GM19438 (cell line): ENCODE measurements at regions not wholly inside any gene's neighbourhood (a gene's known extent, or its start where the extent isn't known, plus 50 kb on each side); places are given as distances from the start of the nearest gene placed in this dataset.
"Not testable (repeated sequence)": the region's sequence is repeated elsewhere in the genome, so short reads cannot be mapped to it uniquely, and the experiment has no call there.

Experiments
- ATAC-seq: cut with Tn5 transposase; IDR thresholded peaks from one replicate; pipeline ENCODE4 v1.9.1; 2021; ENCODE audit warnings: low read depth; ENCODE audit not compliant: unreplicated experiment

DNA sequence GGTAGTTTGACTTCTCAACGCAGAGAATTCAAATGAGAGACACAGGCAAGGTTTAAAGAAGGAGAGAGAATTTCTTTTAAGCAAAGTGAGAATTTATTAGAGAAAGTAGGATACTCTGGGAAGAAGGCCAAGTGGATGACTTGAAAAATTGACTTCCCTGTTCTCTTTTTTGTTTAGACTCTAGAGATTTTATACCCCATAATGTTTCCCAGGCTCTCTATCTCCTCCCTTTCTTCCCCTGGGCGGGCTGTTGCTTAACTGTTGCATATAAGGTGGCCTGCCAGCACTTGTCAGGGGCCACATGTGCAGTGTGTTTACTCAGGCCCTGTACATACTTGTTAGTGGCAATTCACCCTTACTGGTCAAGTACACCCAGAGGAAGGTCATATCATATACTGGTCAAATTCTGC lies 403.7 kb downstream of the SLC6A15 start:
- ATAC-seq: no peak

DNA sequence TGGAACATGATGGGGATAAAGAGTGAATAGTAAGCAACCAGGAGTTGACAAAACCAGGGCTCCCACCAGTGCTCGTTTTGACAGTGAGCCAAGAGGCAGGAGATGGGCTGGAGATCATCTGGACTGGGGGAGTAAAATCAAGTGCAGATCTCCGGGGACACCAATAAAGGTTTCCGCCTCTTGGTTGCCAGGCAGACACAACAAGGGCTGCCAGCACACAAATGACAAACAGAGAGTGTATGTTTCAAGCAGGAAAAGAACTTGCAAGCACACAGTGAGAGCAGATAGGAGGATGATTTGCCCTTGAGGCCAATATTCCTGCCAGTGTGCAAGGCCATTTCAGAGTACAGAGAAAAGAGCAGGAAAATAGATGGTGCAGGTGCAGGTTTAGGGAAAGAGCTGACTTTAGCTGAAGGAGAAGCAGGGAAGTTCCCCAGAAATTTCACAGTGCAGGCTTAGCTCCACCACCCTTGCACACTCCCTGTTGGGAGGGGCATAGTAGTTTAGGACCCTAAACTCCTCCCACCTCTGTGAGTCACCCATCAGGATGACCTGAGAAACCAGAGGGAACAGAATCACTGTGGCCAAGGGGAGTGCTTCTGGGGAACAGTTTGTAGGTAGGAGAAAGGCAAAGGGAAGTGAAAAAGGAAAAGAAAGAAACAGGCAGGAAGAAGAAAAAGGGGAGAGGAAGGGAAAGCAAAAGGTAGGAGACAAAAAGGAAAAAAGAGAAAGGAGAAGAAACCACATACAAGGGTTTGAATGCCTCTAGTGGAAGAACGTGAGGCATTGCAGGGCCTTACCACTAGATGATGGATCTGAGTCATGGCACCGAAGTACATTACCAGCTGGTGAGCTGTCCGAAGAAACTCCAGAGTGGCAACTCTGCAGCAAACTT lies 404.4 kb downstream of the SLC6A15 start:
- no peak for ATAC-seq

DNA sequence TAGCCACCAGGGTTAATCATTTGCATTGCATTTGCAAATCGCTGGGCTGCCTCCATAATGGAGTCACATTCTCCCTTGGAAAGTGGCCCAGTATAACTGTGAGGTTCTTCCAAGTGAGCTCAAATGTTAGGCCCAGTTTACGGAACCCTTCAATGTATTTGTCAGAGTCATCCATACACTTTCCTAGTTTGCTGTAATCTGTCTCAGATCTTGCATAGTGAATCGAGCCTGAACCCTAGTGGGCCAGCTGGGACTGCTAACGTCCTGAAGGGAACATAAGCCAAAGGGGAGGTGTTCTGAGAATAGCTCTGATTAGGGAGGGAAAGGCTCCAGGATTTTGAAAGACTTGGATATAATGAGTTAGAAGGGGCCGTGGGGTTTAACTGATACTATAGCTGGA lies 406.3 kb downstream of the SLC6A15 start:
- ATAC-seq: no peak

DNA sequence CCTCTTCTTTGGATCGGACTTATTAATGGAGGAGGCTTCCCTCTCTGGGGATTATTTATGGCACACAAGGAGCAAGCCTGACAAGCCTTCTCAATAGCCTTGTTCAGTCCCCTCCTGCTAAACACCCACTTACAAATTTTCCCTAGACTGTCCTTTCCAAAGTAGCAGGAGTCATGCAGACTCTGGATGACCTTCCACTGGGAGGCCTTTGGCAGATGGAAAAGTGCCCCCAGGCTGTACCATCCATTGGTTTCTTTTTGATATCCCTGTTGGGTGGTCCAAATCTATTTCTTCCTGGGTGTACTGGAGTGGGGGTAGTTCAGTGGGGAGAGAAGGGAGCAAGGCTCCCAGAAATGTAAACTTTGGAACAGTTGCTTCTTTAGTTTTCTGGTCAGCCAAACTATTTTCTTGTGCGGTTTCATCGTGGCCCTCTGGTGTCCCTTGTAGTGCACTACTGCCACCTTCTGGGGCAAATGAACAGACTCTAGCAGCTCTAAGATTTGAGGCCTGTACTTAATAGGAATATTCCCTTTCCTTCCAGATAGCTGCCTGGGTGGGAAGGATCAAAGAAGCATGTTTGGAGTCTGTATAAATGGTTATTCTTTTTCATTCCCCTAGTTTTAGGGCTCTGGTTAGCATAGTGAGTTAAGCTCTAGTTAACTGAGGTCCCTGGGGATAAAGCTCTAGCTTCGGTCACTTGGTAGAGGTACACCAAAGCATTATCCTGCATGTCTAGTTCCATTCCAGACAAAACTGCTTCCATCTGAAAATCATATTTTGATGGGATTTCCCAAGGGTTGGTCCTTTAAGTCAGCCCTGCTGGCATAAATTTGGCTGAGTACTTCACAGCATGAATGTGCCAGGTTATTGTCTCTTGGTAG lies 409.5 kb downstream of the SLC6A15 start:
- no peak for ATAC-seq

DNA sequence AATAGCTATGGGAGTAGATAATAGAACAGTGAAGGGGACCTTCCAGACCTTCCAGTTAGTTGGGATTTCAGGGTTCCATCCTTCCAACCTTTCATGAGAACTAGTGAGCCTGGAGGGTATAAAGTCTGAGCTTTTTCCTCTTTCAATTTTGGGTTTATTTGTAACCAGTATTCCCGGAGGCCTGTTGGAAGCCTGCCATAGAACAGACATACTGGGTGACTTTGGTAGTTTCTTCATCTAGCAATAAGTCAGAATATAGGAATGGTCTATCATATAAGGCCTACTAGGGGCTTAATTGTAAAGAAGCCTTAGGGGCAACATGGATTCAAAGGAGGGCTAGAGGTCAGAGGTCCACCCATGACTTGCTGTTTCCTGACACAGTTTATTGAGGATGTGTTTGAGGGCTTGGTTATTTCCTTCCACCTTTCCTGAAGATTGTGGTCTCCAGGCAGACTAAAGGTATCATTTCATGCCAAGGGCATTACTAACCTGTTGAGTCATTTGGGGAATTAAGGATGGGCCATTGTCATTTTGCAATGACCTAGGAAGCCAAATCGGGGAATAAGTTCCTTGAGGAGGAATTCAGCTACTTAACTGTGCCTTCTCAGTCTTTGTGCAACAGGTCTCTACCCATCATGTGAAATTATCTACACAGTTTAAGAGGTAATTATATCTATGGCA lies 410.3 kb downstream of the SLC6A15 start:
- ATAC-seq: no peak

DNA sequence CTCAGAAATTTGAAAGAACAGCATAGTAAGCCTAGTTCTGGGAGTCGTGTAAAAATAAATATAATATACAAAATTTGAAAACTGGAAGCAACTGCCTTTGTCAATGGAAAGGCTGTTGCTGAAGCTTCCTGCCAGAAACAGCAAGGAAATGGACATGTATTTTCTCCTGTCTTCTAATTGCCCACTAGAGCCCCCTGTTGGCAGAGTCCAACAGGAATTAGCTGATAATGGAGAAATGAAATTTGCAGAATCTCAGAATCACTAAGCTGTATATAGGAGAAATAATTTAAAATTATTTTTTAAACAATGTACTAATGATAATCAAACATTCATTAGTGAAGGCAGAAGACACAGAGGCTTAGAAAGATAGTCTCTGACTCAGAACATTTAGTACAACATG lies 414.8 kb downstream of the SLC6A15 start:
- ATAC-seq: no peak

DNA sequence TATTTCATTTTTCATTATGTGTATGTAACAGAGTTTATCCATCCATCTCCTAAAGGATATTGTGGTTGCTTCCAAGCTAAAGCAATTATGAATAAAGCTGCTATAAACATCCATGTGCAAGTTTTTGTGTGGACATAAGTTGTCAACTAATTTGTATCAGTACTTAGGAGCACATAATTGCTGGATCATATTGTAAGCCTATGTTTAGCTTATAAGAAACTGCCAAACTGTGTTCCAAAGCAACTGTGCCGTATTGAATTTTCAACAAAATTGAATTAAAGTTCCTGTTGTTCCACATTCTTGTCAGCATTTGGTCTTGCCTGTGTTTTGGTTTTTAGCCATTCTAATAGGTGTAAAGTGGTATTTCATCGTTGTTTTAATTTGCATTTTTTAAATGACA lies 416.9 kb downstream of the SLC6A15 start:
- ATAC-seq: no peak

DNA sequence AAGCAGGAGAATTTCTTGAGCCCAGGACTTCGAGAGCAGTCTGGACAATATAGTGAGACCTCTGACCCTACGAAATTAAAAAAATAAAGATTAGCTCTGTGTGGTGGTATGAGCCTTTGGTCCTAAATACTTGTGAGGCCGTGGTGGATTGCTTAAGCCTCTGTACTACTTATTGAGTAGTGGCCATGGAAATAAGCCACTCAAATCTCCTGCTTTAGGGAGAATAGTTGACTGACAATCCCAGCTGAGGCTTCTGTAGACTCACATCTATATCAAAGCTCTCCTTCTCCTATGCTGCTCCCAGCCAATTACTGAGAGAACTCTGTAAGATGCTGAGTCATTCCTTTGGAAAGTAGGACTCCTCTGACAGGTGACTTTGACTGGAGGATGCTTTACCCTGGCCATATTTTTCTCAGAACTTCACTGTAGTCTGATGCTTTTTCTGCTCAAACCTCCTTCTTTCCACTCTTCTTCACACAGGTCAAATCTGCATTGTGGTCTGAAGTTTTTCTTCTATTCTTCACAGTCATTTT lies 420.2 kb downstream of the SLC6A15 start:
- no peak for ATAC-seq

DNA sequence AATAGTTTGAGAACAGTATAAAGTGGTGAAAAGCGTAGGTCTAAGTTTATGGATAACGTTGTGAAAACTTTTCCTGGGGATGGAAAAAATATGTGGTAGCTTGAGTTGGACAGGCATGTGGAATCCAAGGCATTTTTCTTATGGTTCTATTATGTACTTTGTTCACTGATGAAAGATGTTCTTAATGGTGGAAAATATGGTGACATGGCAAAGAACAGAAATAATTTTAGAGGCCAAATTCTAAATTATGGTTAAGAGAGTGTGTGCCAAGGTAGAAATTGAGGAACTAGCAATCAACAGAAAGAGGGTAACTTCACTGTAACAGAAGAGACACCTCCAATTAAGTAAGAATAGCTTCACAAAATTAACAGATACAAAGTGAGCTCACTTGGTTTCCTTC lies 427.8 kb downstream of the SLC6A15 start:
- no peak for ATAC-seq

DNA sequence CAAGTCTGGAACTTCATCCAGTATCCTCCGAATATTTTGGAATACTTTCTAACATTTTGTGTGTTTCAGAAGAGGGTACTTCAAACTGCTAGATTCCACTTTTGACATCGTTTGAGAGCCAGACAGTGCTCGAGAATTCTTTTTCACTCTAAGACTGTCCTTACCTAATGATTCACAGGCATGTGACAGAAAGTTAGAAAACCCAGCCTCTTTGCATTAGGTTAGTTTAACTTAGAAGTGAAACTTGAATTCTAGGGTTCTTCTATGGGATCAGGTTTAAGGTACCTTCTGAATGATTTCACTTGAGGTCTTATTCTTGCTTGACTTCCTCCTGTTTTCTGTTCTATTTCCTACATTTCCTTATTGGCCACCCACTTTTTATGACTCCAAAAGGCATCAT lies 431.8 kb downstream of the SLC6A15 start:
- no peak for ATAC-seq

DNA sequence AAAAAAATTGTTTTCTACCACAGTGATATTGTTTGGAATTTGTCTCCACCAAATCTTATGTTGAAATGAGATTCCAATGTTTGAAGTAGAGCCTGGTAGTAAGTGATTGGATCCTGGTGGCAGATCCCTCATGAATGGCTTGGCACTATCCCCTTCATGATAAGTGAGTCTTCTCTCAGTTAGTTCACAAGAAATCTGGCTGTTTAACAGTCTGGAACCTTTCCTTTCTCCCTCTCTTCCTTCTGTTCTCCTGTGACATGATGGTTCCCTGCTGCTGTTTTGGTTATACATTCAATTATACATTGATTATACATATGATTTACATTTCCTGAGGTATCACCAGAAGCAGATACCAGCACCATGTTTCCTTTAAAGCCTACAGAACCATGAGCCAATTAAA lies 442.2 kb downstream of the SLC6A15 start:
- ATAC-seq: no peak

DNA sequence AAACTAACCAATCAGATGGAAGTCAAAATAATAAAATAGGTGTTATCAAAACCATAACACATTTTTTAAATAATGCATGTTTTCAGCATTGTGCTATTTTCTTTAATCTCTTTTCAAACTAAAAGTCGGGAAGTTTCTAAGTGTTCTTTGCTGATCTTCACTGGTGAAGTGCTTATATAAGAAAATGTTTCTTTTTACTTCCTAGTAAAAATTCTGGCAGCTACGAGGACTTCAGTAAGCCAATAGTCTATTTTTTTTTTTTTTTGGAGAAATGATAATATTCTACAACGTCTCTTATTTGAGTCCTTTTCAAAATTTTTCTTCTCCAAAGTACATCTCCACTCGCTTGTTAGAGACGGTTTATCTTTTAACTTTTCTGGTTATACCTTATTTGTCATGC lies 448.0 kb downstream of the SLC6A15 start:
- no peak for ATAC-seq

DNA sequence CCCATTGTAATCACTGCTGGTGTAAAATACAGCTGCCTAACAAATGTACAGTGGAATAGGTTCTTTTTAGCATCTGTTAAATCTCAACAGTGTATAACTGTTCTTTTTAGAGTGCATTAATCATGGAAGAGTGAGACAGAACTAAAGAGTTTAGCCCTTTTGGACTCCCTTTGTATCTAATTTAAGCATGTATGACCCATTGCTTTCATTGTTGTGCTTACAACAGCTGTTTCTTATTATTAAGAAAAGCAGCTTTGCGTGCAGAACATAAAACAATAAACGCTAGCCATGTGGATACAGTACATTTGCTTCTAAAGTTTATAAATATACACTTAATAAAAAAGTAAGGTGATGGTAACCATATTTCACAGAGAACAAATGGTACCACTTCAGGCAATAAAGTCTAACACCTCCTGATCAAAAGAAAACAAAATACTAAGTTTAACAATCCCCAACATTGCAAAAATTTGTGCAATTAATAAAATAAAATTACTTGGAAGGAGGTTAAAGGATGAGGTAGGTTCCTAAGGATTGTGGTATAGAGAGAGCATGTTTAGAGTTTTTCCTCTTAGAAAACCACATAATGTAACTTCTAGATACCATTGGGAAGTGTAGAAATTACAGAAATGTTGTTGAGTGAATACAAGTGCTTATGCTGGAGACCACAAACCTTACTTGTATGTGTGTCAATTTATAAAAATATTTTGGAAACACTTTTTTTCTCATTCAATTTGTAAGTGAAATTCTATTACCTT lies 448.7 kb downstream of the SLC6A15 start:
- no peak for ATAC-seq

DNA sequence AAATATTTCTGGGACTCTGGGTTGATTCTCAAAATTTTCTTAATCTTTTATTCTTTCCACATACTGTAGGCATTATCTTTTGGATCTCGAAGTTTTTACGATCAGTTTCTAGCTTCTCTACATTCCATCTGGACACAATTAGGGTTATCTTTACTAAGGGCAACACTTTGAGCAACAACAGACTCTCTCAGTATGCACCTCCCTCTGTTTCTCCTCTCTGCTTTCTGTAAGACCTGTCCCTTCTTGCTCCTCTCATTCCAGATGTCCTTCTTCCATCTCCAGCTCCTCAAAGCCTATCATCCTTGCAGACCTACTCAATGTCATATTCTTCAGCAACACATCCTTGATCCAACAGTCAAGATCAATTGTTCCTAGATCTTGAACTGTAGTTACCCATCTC lies 457.0 kb downstream of the SLC6A15 start:
- no peak for ATAC-seq

DNA sequence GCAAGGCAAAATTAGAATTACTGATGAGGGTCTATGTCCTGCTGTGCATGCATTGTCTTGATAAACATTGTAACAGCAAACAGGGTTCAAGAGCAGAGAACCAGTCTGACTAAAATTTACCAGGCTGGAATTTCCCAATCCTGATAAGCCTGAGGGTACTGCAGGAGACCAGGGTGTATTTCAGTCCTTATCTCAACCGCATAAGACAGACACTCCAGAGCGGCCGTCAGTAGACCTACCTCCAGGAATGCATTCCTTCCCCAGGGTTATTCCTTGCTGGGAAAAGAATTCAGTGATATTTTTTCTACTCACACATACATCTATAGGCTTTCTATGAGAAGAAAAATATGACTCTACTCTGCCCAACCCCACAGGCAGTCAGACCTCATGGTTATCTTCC lies 466.1 kb downstream of the SLC6A15 start:
- not testable (repeated sequence) for ATAC-seq

DNA sequence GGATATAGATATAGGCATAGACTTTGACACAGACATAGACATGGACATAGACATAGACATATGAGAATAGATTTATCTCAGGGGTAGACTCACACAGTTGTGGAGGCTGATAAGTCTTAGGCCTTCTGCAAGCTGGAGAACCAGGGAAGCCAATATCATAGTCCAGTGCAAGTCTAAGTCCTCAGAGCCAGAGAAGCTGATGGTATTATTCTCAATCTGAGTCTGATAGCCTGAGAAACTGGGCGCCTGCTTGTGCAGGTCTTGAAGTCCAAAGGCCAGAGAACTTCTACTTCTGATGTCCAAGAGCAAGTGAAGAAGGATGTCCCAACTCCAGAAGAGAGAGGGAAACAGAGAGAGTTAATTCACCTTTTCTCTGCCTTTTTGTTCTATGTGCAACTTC lies 476.5 kb downstream of the SLC6A15 start:
- ATAC-seq: no peak

DNA sequence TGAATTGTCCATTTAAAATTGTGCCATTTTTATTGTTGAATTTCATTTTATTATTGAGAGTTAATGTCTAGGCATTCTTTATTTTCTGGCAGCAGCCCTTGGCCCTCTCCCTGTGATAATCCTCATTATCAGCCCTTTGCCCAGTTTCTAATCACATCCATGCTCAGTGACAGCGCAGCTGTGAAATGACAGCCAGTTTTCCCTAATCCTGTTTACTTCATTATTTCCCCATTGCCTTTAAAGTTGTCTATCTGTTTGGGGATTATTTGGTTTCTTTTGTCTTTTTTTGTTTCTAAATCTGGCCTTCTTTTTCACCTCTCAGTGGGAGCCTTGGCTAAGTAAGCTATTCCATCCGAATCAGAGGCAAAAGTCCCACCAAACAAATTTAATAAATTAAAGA lies 476.9 kb downstream of the SLC6A15 start:
- ATAC-seq: no peak

DNA sequence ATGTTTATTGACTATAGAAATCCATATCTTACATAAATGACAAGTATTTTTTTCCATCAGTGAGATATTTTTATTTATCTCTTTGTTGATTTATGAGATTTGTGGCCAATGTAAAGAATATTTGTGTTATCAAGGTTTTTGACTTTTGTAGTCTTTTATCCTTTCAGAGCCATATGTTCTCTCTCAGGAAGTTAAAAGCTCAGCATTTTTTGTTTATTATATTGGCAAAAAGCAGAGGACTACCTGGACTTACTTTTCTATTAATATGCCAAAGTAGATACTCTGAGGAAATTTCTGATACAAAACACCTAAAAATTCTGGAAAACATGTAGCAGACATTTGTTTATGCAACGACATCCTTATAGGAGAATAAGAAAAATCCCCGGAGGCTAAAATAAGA lies 490.3 kb downstream of the SLC6A15 start:
- no peak for ATAC-seq

DNA sequence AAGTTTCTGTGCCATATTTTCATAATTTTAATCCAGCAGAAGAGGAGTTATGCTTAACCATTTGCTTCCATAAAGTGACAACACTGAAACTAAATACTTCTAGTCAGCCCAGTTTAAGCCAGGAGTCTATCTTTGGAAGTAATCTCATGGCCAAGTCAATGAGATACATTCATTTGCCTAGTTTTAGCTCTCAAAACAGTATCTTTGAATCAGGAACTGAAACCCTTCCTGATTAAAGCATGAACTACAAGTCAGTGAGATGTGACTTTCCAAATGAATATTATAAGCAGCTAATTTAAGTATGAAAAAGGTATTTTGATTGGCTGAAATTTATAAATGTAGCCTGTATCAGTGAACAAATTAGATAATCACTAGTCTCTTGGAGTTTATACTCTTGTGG lies 491.5 kb downstream of the SLC6A15 start:
- ATAC-seq: no peak

DNA sequence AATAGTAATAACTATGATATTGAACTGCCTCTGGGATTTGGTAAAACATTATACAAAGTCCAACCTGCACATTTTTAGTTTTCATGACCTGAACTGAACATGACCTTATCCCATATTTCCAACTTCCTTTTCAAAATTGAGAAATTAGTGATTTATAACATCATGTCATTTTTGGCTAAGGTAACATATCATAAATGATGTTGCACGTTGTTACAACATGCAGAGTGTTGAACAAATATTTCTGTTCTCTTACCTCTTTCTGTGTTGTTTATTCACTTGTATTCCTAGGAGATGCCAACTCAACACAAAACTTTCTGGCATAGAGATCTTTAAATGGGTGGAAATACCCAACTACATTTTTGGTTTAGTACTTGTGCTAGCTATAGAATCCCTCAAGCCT lies 496.0 kb downstream of the SLC6A15 start:
- ATAC-seq: no peak
